ENCODE measurements at regions not wholly inside any gene's neighbourhood (a gene's known extent, or its start where the extent isn't known, plus 50 kb on each side); places are given as distances from the start of the nearest gene placed in this dataset.

GRCh38 chr13:78852709-78853108 lies 193.8 kb upstream of the OBI1 start (continued):
- TF ChIP-seq ZBTB49 (tag by site-specific recombination; IDR thresholded peaks at IDR 0.05; ENCODE audit: low read depth) = no peak

- CTCF ChIA-PET = interaction anchor here (0.7 kb wide), 1 partner anchor 183 kb away, joined by 3 read pairs; no protein-coding TSS in a partner anchor
- Histone ChIP-seq H3K9me3 (ENCODE audit: control insufficient read depth, insufficient read depth, low read depth, low read length) (no peaks in the 10 kb centered on the region), H3K36me3 (ENCODE audit: control insufficient read depth in 2 of 2, insufficient read depth in 1 of 2, low read length in 2 of 2) (no peaks in the 10 kb centered on the region), H3K27ac (ENCODE audit: extremely low read depth, low read depth, low read length) (no peak overlapping the region), H3K4me1 (ENCODE audit: control insufficient read depth, insufficient read depth, low read length) (no peaks in the 10 kb centered on the region), H3K4me3 (ENCODE audit: low read depth, low read length) (no peak overlapping the region)
- no peak for TF ChIP-seq ZNF610 (tag by site-specific recombination; IDR thresholded peaks at IDR 0.05; ENCODE audit: borderline replicate concordance)
- TF ChIP-seq ZNF426 (tag by site-specific recombination; IDR thresholded peaks at IDR 0.05) = no peak
- no peak for TF ChIP-seq ZNF544 (tag by site-specific recombination; IDR thresholded peaks at IDR 0.05)
- no peak for TF ChIP-seq TCF7L2 (IDR thresholded peaks at IDR 0.05; ENCODE audit: borderline replicate concordance, low read depth, low read length)
- no peak for TF ChIP-seq HOXA7 (CRISPR knock-in tag; IDR thresholded peaks at IDR 0.05; ENCODE audit: borderline replicate concordance)
- no peak for TF ChIP-seq ZNF23 (tag by site-specific recombination; IDR thresholded peaks at IDR 0.05; ENCODE audit: borderline replicate concordance)
- TF ChIP-seq ZNF670 (tag by site-specific recombination; IDR thresholded peaks at IDR 0.05; ENCODE audit: low read depth) = no peak
- TF ChIP-seq ZNF514 (tag by site-specific recombination; IDR thresholded peaks at IDR 0.05) = no peak
- TF ChIP-seq ZIC2 (tag by site-specific recombination; IDR thresholded peaks at IDR 0.05) = no peak
- TF ChIP-seq ZNF157 (tag by site-specific recombination; IDR thresholded peaks at IDR 0.05) = no peak
- TF ChIP-seq ZNF449 (tag by site-specific recombination; IDR thresholded peaks at IDR 0.05) = no peak
- TF ChIP-seq ZBTB10 (tag by site-specific recombination; IDR thresholded peaks at IDR 0.05) = no peak
- TF ChIP-seq ZNF792 (tag by site-specific recombination; IDR thresholded peaks at IDR 0.05) = no peak
- POLR2A ChIA-PET = no interaction called here
Observed at GRCh38 chr13:78845656-78846365, 186.9 kb upstream of the OBI1 start.

- no peak overlapping the region for H3K4me3 ChIP-seq (ENCODE audit: low read depth, low read length)
- H3K9me3 ChIP-seq (ENCODE audit: control insufficient read depth, insufficient read depth, low read depth, low read length) = no peaks in the 10 kb centered on the region
- no peaks in the 10 kb centered on the region for H3K36me3 ChIP-seq (ENCODE audit: control insufficient read depth in 2 of 2, insufficient read depth in 1 of 2, low read length in 2 of 2)
- H3K27ac ChIP-seq (ENCODE audit: extremely low read depth, low read depth, low read length) = no peak overlapping the region
- POLR2A ChIA-PET = no interaction called here
- H3K4me1 ChIP-seq (ENCODE audit: control insufficient read depth, insufficient read depth, low read length) = no peaks in the 10 kb centered on the region
- CTCF ChIA-PET = no interaction called here
- TF ChIP-seq TRIM28 (IDR thresholded peaks at IDR 0.05; ENCODE audit: borderline replicate concordance, low read length) (peak; percentile 63; the same call in 1 of the 2 replicates), ZBTB49 (tag by site-specific recombination; IDR thresholded peaks at IDR 0.05; ENCODE audit: low read depth) (no peak)
Observed at GRCh38 chr13:78844106-78844505, 185.2 kb upstream of the OBI1 start.
